ENCODE measurements at regions not wholly inside any gene's neighbourhood (a gene's known extent, or its start where the extent isn't known, plus 50 kb on each side); places are given as distances from the start of the nearest gene placed in this dataset.

GRCh38 chr4:171710743-171711142 lies 102.5 kb upstream of the GALNTL6 start:
- no TSS peak for BruUV-seq (replicated peaks)

More at GRCh38 chr4:171710743-171711142, 102.5 kb upstream of the GALNTL6 start:
- H3K4me1 ChIP-seq (ENCODE audit: control insufficient read depth in 1 of 2, insufficient read depth in 2 of 2, low read length in 2 of 2): no peaks in the 10 kb centered on the region
- no peak overlapping the region for H3K4me3 ChIP-seq (replicated peaks in 1 of 2; ENCODE audit: low read depth in 1 of 2, low read length in 2 of 2)
- ChIA-PET POLR2A (no interaction called here), CTCF (no interaction called here), RAD21 (ENCODE audit: low non-redundant PET in 1 of 2, low total read pairs in 2 of 2, uncharacterized antibody in 2 of 2, unreplicated experiment in 2 of 2) (no interaction called here)
- ATAC-seq: no peak
- no peaks in the 10 kb centered on the region for H3K79me2 ChIP-seq (ENCODE audit: insufficient read depth, low read length)
- no peaks in the 10 kb centered on the region for H3K27me3 ChIP-seq (ENCODE audit: insufficient read depth, low read length)
- no peak overlapping the region for H3K9ac ChIP-seq (ENCODE audit: low read length)
- no peak overlapping the region for H2AFZ ChIP-seq (ENCODE audit: low read depth, low read length, poor library complexity, severe bottlenecking)
- H4K20me1 ChIP-seq (ENCODE audit: insufficient read depth): no peaks in the 10 kb centered on the region
- intact Hi-C loops (cut with micrococcal nuclease): no loop called here
- no peaks in the 10 kb centered on the region for H3K36me3 ChIP-seq (ENCODE audit: control insufficient read depth in 1 of 2, insufficient read depth in 2 of 2, low read length in 2 of 2)
- no peak overlapping the region for H3K4me2 ChIP-seq (ENCODE audit: low read length)
- DNase-seq (ENCODE audit: low read depth, low spot score): no peak
- no peak for TF ChIP-seq RAD21 (IDR thresholded peaks at IDR 0.05; ENCODE audit: low read depth)
- TF ChIP-seq TCF7L2 (IDR thresholded peaks at IDR 0.05; ENCODE audit: borderline replicate concordance, extremely low read depth, insufficient read depth, insufficient read length): no peak
- no peak for TF ChIP-seq MAX (IDR thresholded peaks at IDR 0.05)
- TF ChIP-seq REST (IDR thresholded peaks at IDR 0.05; ENCODE audit: low read depth): no peak
- TF ChIP-seq FOSL1 (IDR thresholded peaks at IDR 0.05; ENCODE audit: low read depth): no peak
- no peak for TF ChIP-seq CTCF (IDR thresholded peaks at IDR 0.05 in 2 of 3, conservative IDR thresholded peaks at IDR 0.05 in 1 of 3; ENCODE audit: borderline replicate concordance in 1 of 3, insufficient read depth in 1 of 3, low read depth in 2 of 3, low read length in 2 of 3)
- no peak for TF ChIP-seq EZH2 (IDR thresholded peaks at IDR 0.05)
- TF ChIP-seq CEBPB (IDR thresholded peaks at IDR 0.05; ENCODE audit: low read depth): no peak
- no peaks in the 10 kb centered on the region for H3K9me3 ChIP-seq (ENCODE audit: control insufficient read depth in 1 of 2, insufficient read depth in 1 of 2, low read depth in 1 of 2, low read length in 2 of 2)
- no peaks in the 10 kb centered on the region for H3K9me2 ChIP-seq (ENCODE audit: insufficient read depth)
- H3K27ac ChIP-seq (ENCODE audit: low read depth, low read length): no peak overlapping the region
